ENCODE measurements at regions not wholly inside any gene's neighbourhood (a gene's known extent, or its start where the extent isn't known, plus 50 kb on each side); places are given as distances from the start of the nearest gene placed in this dataset.

- intact Hi-C loops (cut with micrococcal nuclease), result no loop called here
- RAD21 ChIA-PET (ENCODE audit: low non-redundant PET in 1 of 2, low total read pairs in 2 of 2, uncharacterized antibody in 2 of 2, unreplicated experiment in 2 of 2), result no interaction called here
- no peak for DNase-seq (ENCODE audit: low read depth, low spot score)
These were observed 58.0 kb upstream of the TRHDE start for GRCh38 chr12:72214163-72214562.

More at GRCh38 chr12:72214163-72214562, 58.0 kb upstream of the TRHDE start:
- H3K9me3 ChIP-seq (ENCODE audit: control insufficient read depth in 1 of 2, insufficient read depth in 1 of 2, low read depth in 1 of 2, low read length in 2 of 2), result no peaks in the 10 kb centered on the region
- no peak overlapping the region for H3K4me3 ChIP-seq (replicated peaks in 1 of 2; ENCODE audit: low read depth in 1 of 2, low read length in 2 of 2)
- POLR2A ChIA-PET, result no interaction called here
- H3K4me1 ChIP-seq (ENCODE audit: control insufficient read depth in 1 of 2, insufficient read depth in 2 of 2, low read length in 2 of 2), result no peaks in the 10 kb centered on the region
- H3K36me3 ChIP-seq (ENCODE audit: control insufficient read depth in 1 of 2, insufficient read depth in 2 of 2, low read length in 2 of 2), result no peaks in the 10 kb centered on the region
- H3K27ac ChIP-seq (ENCODE audit: low read depth, low read length), result no peak overlapping the region
- no peak overlapping the region for H2AFZ ChIP-seq (ENCODE audit: low read depth, low read length, poor library complexity, severe bottlenecking)
- CTCF ChIA-PET, result no interaction called here
- BruUV-seq (replicated peaks), result no TSS peak
- H3K27me3 ChIP-seq (ENCODE audit: insufficient read depth, low read length), result no peaks in the 10 kb centered on the region
- H3K79me2 ChIP-seq (ENCODE audit: insufficient read depth, low read length), result no peaks in the 10 kb centered on the region
- no peak overlapping the region for H3K4me2 ChIP-seq (ENCODE audit: low read length)
- H3K9me2 ChIP-seq (ENCODE audit: insufficient read depth), result no peaks in the 10 kb centered on the region
- TF ChIP-seq EZH2 (IDR thresholded peaks at IDR 0.05) (no peak), EZH2phosphoT487 (IDR thresholded peaks at IDR 0.05; ENCODE audit: borderline replicate concordance) (no peak), EGR1 (IDR thresholded peaks at IDR 0.05; ENCODE audit: low read depth) (no peak), CBX3 (IDR thresholded peaks at IDR 0.05; ENCODE audit: low read depth) (no peak), SP1 (IDR thresholded peaks at IDR 0.05; ENCODE audit: low read depth) (no peak), ATF3 (IDR thresholded peaks at IDR 0.05) (no peak), CEBPB (IDR thresholded peaks at IDR 0.05; ENCODE audit: low read depth) (no peak), MAX (IDR thresholded peaks at IDR 0.05) (no peak), TCF7L2 (IDR thresholded peaks at IDR 0.05; ENCODE audit: borderline replicate concordance, extremely low read depth, insufficient read depth, insufficient read length) (no peak), JUND (IDR thresholded peaks at IDR 0.05) (no peak), SIN3A (IDR thresholded peaks at IDR 0.05; ENCODE audit: low read depth) (no peak), POLR2AphosphoS5 (IDR thresholded peaks at IDR 0.05; ENCODE audit: low read depth, low read length) (no peak), ELF1 (IDR thresholded peaks at IDR 0.05; ENCODE audit: borderline replicate concordance, low read depth) (no peak), CTCF (IDR thresholded peaks at IDR 0.05 in 2 of 3, conservative IDR thresholded peaks at IDR 0.05 in 1 of 3; ENCODE audit: borderline replicate concordance in 1 of 3, insufficient read depth in 1 of 3, low read depth in 2 of 3, low read length in 2 of 3) (no peak), POLR2A (IDR thresholded peaks at IDR 0.05; ENCODE audit: borderline replicate concordance, extremely low read depth, insufficient read depth, insufficient read length) (no peak), FOSL1 (IDR thresholded peaks at IDR 0.05; ENCODE audit: low read depth) (no peak), ZBTB33 (IDR thresholded peaks at IDR 0.05; ENCODE audit: extremely low read depth, insufficient replicate concordance, low read length) (no peak), ZFX (IDR thresholded peaks at IDR 0.05) (no peak), ZNF274 (IDR thresholded peaks at IDR 0.05; ENCODE audit: low read depth, low read length) (no peak), YY1 (IDR thresholded peaks at IDR 0.05; ENCODE audit: extremely low read depth, insufficient replicate concordance, low read depth, low read length) (no peak)
- no peak overlapping the region for H3K9ac ChIP-seq (ENCODE audit: low read length)
- ATAC-seq, result no peak
- no peaks in the 10 kb centered on the region for H4K20me1 ChIP-seq (ENCODE audit: insufficient read depth)

Measured in HCT116 (cell line).